KMS-11 (cell line): ENCODE measurements at regions not wholly inside any gene's neighbourhood (a gene's known extent, or its start where the extent isn't known, plus 50 kb on each side); places are given as distances from the start of the nearest gene placed in this dataset.

ENCODE experiments used
- H2AFZ ChIP-seq: fragments of 200-600 bp; sonication (generic); 2 replicates; pipeline ENCODE4 v1.6.1; 2016; ENCODE audit warnings: antibody characterized with exemption, mixed run types, low read depth
- H3K27ac ChIP-seq: fragments of 200-600 bp; sonication (generic); 2 replicates; pipeline ENCODE4 v1.6.1; 2016; ENCODE audit warnings: mild to moderate bottlenecking, mixed run types
- H3K27me3 ChIP-seq: fragments of 200-600 bp; sonication (generic); 2 replicates; pipeline ENCODE4 v1.6.1; 2017; ENCODE audit warnings: mild to moderate bottlenecking, low read depth, mixed run types, moderate library complexity; ENCODE audit not compliant: insufficient read depth
- H3K36me3 ChIP-seq: fragments of 200-600 bp; sonication (generic); 2 replicates; pipeline ENCODE4 v1.6.1; 2017; ENCODE audit warnings: mild to moderate bottlenecking, mixed run types; ENCODE audit not compliant: insufficient read depth
- H3K4me1 ChIP-seq: fragments of 200-600 bp; sonication (generic); 2 replicates; pipeline ENCODE4 v1.6.1; 2016; ENCODE audit warnings: mild to moderate bottlenecking, low read depth, mixed run types; ENCODE audit not compliant: poor library complexity, severe bottlenecking
- H3K4me2 ChIP-seq: fragments of 200-600 bp; sonication (generic); 2 replicates; pipeline ENCODE4 v1.7.0; 2016; ENCODE audit warnings: mild to moderate bottlenecking, mixed run types
- H3K4me3 ChIP-seq: fragments of 200-600 bp; sonication (generic); IDR thresholded peaks from 2 replicates; pipeline ENCODE4 v1.6.1; 2017; ENCODE audit warnings: low read depth, low read length, mixed read lengths; ENCODE audit not compliant: insufficient read depth
- H3K79me2 ChIP-seq: fragments of 200-600 bp; sonication (generic); 2 replicates; pipeline ENCODE4 v1.6.1; 2016; ENCODE audit warnings: low read depth, mixed run types; ENCODE audit not compliant: insufficient read depth
- H3K9ac ChIP-seq: fragments of 200-600 bp; sonication (generic); 2 replicates; pipeline ENCODE4 v1.6.1; 2016; ENCODE audit warnings: mild to moderate bottlenecking, mixed run types
- H4K20me1 ChIP-seq: fragments of 200-600 bp; sonication (generic); 2 replicates; pipeline ENCODE4 v1.6.1; 2016; ENCODE audit warnings: mild to moderate bottlenecking, mixed run types; ENCODE audit not compliant: insufficient read depth
- CTCF ChIP-seq: fragments of 200-600 bp; sonication (generic); conservative IDR thresholded peaks from 2 replicates; pipeline ENCODE4 v1.6.1; 2017; ENCODE audit warnings: low read depth, mild to moderate bottlenecking, antibody characterized with exemption, low read length, moderate library complexity, mixed read lengths

- Histone ChIP-seq H4K20me1 (no peaks in the 10 kb centered on the region), H3K27me3 (no peaks in the 10 kb centered on the region), H3K36me3 (no peaks in the 10 kb centered on the region), H3K27ac (no peak overlapping the region), H3K4me2 (no peak overlapping the region), H2AFZ (no peak overlapping the region), H3K79me2 (no peaks in the 10 kb centered on the region), H3K4me1 (no peaks in the 10 kb centered on the region), H3K9ac (no peak overlapping the region), H3K4me3 (no peak overlapping the region)
- no peak for TF ChIP-seq CTCF
Observed at GRCh38 chr15:31901501-31901900, 128.8 kb upstream of the CHRNA7 start.

DNA sequence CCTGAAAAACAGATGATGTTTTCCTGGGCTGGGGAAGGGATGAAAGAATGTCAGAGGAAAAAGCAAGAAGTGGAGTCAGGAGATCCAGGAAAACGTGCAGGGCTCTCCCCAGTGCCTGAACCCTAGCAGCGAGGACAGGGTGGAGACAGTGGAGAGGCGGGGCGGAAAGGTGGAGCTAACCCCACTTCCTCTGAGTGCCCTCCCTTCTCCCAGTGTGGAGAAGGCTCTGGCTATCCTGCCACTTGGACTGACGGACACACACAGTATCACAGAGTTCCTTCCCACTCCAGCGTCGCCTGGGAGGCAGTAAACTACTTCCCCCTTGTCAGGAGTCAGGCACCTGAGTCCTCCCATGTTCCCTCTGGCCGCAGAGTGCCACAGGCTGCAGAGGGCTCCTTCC lies 125.3 kb upstream of the CHRNA7 start:
- no peak overlapping the region for H2AFZ ChIP-seq
- no peaks in the 10 kb centered on the region for H3K79me2 ChIP-seq
- no peak overlapping the region for H3K27ac ChIP-seq
- no peaks in the 10 kb centered on the region for H3K36me3 ChIP-seq
- no peak overlapping the region for H3K4me3 ChIP-seq
- H3K27me3 ChIP-seq, result no peaks in the 10 kb centered on the region
- H4K20me1 ChIP-seq, result no peaks in the 10 kb centered on the region
- no peaks in the 10 kb centered on the region for H3K4me1 ChIP-seq
- TF ChIP-seq CTCF, result no peak
- no peak overlapping the region for H3K4me2 ChIP-seq
- no peak overlapping the region for H3K9ac ChIP-seq

DNA sequence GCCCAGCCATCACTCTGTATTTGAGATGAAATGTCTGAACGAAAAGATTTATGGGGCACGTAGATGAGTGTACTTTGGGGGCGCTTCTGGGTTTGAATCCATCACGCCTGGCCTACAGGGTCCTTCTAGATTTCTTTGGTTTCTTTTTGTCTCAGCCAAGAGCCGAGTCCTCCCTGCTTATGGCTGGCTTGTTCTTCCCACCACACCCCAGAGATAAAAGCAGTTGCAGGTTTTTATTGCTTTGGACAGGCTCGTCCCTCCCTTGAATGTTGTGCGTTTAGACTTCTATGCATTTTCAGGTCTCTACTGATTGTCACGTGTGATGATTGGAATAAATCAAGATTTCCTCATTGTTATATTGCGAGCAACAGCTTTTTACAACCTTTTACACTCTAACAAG lies 104.8 kb upstream of the CHRNA7 start:
- Histone ChIP-seq H3K27ac (no peak overlapping the region), H3K9ac (no peak overlapping the region), H3K4me1 (no peaks in the 10 kb centered on the region), H2AFZ (no peak overlapping the region), H3K79me2 (no peaks in the 10 kb centered on the region), H3K27me3 (no peaks in the 10 kb centered on the region), H3K4me3 (no peak overlapping the region), H4K20me1 (no peaks in the 10 kb centered on the region), H3K36me3 (no peaks in the 10 kb centered on the region), H3K4me2 (no peak overlapping the region)
- no peak for TF ChIP-seq CTCF

- Histone ChIP-seq H3K27ac (no peak overlapping the region), H3K4me3 (no peak overlapping the region), H3K4me2 (no peak overlapping the region), H3K79me2 (no peaks in the 10 kb centered on the region), H4K20me1 (no peaks in the 10 kb centered on the region), H3K27me3 (no peaks in the 10 kb centered on the region), H2AFZ (no peak overlapping the region), H3K36me3 (no peaks in the 10 kb centered on the region), H3K4me1 (no peaks in the 10 kb centered on the region), H3K9ac (no peak overlapping the region)
- TF ChIP-seq CTCF, result no peak
Observed at GRCh38 chr15:31930967-31931366, 99.3 kb upstream of the CHRNA7 start.

GRCh38 chr15:31932576-31932975 lies 97.7 kb upstream of the CHRNA7 start:
- Histone ChIP-seq H3K4me3 (no peak overlapping the region), H3K79me2 (no peaks in the 10 kb centered on the region), H2AFZ (no peak overlapping the region), H3K27ac (no peak overlapping the region), H3K36me3 (no peaks in the 10 kb centered on the region), H3K9ac (no peak overlapping the region), H3K4me2 (no peak overlapping the region), H4K20me1 (no peaks in the 10 kb centered on the region), H3K4me1 (no peaks in the 10 kb centered on the region), H3K27me3 (no peaks in the 10 kb centered on the region)
- TF ChIP-seq CTCF, result no peak
